Endothelial cell (in vitro differentiated cells): ENCODE measurements at regions not wholly inside any gene's neighbourhood (a gene's known extent, or its start where the extent isn't known, plus 50 kb on each side); places are given as distances from the start of the nearest gene placed in this dataset.

Experiments used
- DNase-seq: peaks from one replicate; pipeline ENCODE4 v3.0.0; 2021; ENCODE audit warnings: low spot score
- H3K27ac Mint-ChIP-seq: one replicate; pipeline ENCODE4 v1.8.0; 2021; ENCODE audit warnings: mixed read lengths, inconsistent platforms; ENCODE audit not compliant: unreplicated experiment
- H3K27me3 Mint-ChIP-seq: one replicate; pipeline ENCODE4 v1.8.0; 2021; ENCODE audit warnings: mild to moderate bottlenecking, moderate library complexity, mixed read lengths, inconsistent platforms; ENCODE audit not compliant: unreplicated experiment
- H3K36me3 Mint-ChIP-seq: one replicate; pipeline ENCODE4 v1.8.0; 2021; ENCODE audit warnings: mild to moderate bottlenecking, low read depth, mixed read lengths, inconsistent platforms; ENCODE audit not compliant: unreplicated experiment
- H3K4me1 Mint-ChIP-seq: one replicate; pipeline ENCODE4 v1.8.0; 2021; ENCODE audit warnings: mild to moderate bottlenecking, mixed read lengths, inconsistent platforms; ENCODE audit not compliant: unreplicated experiment
- H3K4me3 Mint-ChIP-seq: one replicate; pipeline ENCODE4 v1.8.0; 2021; ENCODE audit warnings: mild to moderate bottlenecking, mixed read lengths, inconsistent platforms; ENCODE audit not compliant: unreplicated experiment
- H3K9me3 Mint-ChIP-seq: one replicate; pipeline ENCODE4 v1.8.0; 2021; ENCODE audit warnings: mixed read lengths, inconsistent platforms; ENCODE audit not compliant: unreplicated experiment
- TF ChIP-seq, protein P1 (sequence below): fragments of 200-600 bp; sonication (generic); IDR thresholded peaks from one replicate; pipeline ENCODE4 v1.5.0; 2021; ENCODE audit warnings: antibody characterized with exemption; ENCODE audit not compliant: unreplicated experiment

DNA sequence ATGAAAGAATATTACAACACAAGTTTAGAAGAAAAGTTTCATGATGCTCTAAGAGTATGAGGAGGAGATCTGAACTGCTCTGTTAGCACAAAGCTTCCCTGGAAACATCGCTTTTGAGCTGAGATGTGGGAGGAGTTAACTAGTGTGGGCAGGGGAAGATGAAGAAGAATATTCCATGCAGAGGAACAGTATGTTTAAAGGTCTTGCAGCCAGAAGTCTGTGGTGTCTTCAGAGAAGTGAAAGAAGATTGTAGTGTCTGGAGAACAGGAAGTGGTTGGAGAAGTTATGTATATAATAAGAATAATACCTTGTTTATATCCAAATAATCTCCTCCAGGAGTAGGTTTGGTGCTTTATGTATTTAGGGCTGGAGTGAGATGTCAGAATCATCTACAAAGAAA is 406.7 kb downstream of the MAN2A1 start:
- Mint-ChIP-seq H3K36me3 (no peaks in the 10 kb centered on the region), H3K9me3 (no peaks in the 10 kb centered on the region), H3K4me3 (no peak overlapping the region), H3K27me3 (no peaks in the 10 kb centered on the region), H3K4me1 (no peaks in the 10 kb centered on the region), H3K27ac (no peak overlapping the region)
- TF ChIP-seq, protein P1, sequence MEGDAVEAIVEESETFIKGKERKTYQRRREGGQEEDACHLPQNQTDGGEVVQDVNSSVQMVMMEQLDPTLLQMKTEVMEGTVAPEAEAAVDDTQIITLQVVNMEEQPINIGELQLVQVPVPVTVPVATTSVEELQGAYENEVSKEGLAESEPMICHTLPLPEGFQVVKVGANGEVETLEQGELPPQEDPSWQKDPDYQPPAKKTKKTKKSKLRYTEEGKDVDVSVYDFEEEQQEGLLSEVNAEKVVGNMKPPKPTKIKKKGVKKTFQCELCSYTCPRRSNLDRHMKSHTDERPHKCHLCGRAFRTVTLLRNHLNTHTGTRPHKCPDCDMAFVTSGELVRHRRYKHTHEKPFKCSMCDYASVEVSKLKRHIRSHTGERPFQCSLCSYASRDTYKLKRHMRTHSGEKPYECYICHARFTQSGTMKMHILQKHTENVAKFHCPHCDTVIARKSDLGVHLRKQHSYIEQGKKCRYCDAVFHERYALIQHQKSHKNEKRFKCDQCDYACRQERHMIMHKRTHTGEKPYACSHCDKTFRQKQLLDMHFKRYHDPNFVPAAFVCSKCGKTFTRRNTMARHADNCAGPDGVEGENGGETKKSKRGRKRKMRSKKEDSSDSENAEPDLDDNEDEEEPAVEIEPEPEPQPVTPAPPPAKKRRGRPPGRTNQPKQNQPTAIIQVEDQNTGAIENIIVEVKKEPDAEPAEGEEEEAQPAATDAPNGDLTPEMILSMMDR, result no peak
- no peak for DNase-seq

DNA sequence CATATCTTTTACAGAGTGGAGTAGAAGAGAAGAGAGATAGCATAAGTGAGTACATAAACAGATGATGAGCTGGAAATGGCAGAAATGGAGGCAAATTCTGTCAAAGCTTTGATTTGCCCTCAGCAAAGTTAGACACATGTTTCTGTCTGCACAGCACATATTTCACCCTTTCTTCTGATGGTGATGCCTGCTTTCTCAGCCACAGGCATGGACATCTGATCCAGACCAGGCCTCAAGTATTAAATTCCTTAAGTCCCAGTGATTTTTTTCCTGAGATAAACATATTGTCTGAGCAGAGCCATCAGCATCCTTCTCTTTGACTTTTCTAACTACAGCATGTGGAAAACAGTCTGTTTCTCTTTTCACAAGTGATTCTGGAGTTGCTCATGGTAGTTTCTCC is 409.8 kb downstream of the MAN2A1 start:
- no peaks in the 10 kb centered on the region for H3K9me3 Mint-ChIP-seq
- H3K36me3 Mint-ChIP-seq, result no peaks in the 10 kb centered on the region
- H3K4me3 Mint-ChIP-seq, result no peak overlapping the region
- no peak for DNase-seq
- TF ChIP-seq, protein P1, result no peak
- peaks cover 10% of the 10 kb centered on the region for H3K4me1 Mint-ChIP-seq
- no peak overlapping the region for H3K27ac Mint-ChIP-seq
- no peaks in the 10 kb centered on the region for H3K27me3 Mint-ChIP-seq

DNA sequence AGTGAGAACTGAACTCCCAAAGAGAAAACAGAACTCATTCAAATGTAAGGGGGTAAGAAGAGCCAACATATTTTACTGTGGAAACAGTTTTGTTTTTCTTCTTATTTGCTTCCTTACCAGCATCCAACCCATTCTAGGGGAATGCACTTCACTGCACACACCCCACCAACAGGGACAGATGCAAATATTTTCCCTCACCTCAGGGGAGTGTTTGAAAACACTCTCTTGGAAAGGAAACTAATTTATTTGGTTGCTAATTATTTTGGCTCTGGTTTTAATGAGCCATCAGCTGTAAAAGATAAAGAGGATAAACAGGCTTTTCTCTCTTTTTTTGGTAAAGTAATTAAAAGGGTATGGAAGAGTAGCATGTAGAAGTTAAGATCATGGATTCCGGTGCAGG is 413.4 kb downstream of the MAN2A1 start:
- no peaks in the 10 kb centered on the region for H3K9me3 Mint-ChIP-seq
- H3K27ac Mint-ChIP-seq, result no peak overlapping the region
- no peak for DNase-seq
- no peak overlapping the region for H3K4me3 Mint-ChIP-seq
- no peaks in the 10 kb centered on the region for H3K36me3 Mint-ChIP-seq
- peaks cover 10% of the 10 kb centered on the region for H3K4me1 Mint-ChIP-seq
- H3K27me3 Mint-ChIP-seq, result no peaks in the 10 kb centered on the region
- TF ChIP-seq, protein P1, result no peak

DNA sequence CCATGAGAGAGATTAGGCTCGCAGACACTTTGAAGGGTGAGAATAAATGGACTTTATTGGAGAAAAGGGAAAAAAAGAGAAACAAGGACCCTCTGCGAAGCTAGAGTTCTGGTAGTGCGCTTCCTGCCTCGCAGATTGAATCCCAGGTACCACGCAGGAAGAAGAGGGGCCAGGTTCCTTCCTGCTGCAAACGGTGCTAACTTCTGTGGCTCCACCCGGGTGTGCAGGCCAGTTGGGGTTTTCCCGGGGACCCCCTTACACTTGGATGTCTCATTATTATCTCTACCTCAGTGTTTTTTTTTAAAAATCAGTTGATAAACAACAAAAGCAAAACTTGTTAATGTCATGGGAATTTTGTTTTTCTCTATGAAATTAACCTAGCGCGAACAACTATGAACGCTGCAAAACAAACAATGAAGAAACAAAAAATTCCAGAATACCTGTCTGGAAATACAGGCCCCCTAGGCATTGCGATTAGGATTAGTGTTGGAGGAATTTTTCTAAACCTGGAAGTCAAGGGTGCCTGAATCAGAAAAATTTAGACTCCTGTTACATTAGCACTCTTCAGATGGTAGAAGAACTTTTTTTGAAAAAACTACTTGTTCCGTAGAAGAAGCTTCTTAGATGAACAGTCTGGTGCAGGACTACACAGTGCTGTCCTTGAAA is 414.5 kb downstream of the MAN2A1 start:
- no peaks in the 10 kb centered on the region for H3K9me3 Mint-ChIP-seq
- no peak for DNase-seq
- no peak overlapping the region for H3K27ac Mint-ChIP-seq
- TF ChIP-seq, protein P1, result no peak
- peaks cover 10% of the 10 kb centered on the region for H3K4me1 Mint-ChIP-seq
- no peaks in the 10 kb centered on the region for H3K27me3 Mint-ChIP-seq
- no peaks in the 10 kb centered on the region for H3K36me3 Mint-ChIP-seq
- H3K4me3 Mint-ChIP-seq, result no peak overlapping the region

DNA sequence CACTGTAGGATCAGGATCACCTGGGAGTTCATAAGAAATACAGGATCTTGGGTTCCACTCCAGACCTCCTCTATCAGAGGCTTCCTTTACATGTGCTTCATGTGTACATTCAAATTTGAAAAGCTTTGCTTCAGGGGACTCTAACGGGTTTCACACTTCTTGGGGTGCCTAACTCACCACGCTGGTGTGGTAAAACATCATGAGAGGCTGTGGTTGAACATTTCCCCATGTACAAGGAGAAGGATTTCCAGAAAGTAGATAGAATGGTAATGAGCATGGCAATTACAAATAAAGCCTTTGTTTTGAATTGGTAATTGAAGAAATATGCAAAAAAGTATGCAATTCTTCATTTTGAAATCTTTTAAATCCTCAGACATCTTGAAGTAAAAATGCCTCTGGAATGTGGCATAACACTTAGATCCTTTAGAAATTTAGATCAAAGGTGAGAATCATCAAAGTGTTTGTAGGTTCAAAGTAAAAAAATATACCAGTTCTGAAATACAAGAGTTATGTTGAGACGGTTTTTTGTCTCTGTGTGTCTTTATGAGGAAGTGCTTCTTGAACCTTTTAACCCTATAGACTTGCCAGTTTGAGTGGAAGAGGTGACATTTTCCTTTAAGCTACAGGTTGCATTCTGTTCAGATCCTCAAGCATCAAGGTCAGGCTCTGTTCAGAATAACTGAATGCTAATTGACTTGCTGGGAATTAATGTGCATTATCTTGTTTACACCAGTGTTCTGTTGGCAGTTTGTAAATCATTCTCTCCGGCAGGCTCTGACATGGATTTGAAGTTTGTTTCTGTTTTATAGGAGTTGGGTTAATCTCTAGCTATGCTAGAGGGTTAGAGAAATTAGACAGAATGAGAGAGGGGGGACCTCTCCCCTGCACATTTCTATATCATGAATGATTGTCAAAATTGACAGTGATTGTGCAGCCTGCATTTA is 415.3 kb downstream of the MAN2A1 start:
- no peaks in the 10 kb centered on the region for H3K36me3 Mint-ChIP-seq
- no peaks in the 10 kb centered on the region for H3K27me3 Mint-ChIP-seq
- H3K9me3 Mint-ChIP-seq, result no peaks in the 10 kb centered on the region
- TF ChIP-seq, protein P1, result no peak
- H3K27ac Mint-ChIP-seq, result no peak overlapping the region
- DNase-seq, result no peak
- H3K4me1 Mint-ChIP-seq, result peaks cover 10% of the 10 kb centered on the region
- no peak overlapping the region for H3K4me3 Mint-ChIP-seq
